Heart left ventricle (tissue), 16 donors: ENCODE measurements at regions not wholly inside any gene's neighbourhood (a gene's known extent, or its start where the extent isn't known, plus 50 kb on each side); places are given as distances from the start of the nearest gene placed in this dataset.

ENCODE experiments used
- ATAC-seq, 4 donors: fragments of 200-7000 bp; cut with Tn5 transposase; one replicate each; pipeline ENCODE4 v1.9.1; 2020 to 2022; ENCODE audit warnings: moderate library complexity in 4 of 4, mild to moderate bottlenecking in 3 of 4, moderate number of reproducible peaks in 1 of 4
- DNase-seq, 5 donors: peaks; one replicate each; pipeline ENCODE4 v3.0.0-alpha.2; 2020
- H3K27ac ChIP-seq, 12 donors: fragments of 200-600 bp; sonication (generic) in 4 of 12; one replicate each; pipeline versions ENCODE4 v1.5.0 to v1.8.0; 2016 to 2022; ENCODE audit warnings: mild to moderate bottlenecking in 2 of 12
- H3K27me3 ChIP-seq, 9 donors: fragments of 200-600 bp; sonication (generic) in 2 of 9; one replicate each; pipeline versions ENCODE4 v1.5.1 to v1.8.0; 2016 to 2022; ENCODE audit warnings: mild to moderate bottlenecking in 3 of 9
- H3K36me3 ChIP-seq, 9 donors: fragments of 200-600 bp; sonication (generic) in 2 of 9; one replicate each; pipeline versions ENCODE4 v1.5.0 to v1.8.0; 2018 to 2022; ENCODE audit warnings: mild to moderate bottlenecking in 2 of 9
- H3K4me1 ChIP-seq, 12 donors: fragments of 200-600 bp; sonication (generic) in 4 of 12; one replicate each; pipeline versions ENCODE4 v1.5.0 to v1.8.0; 2016 to 2022; ENCODE audit warnings: mild to moderate bottlenecking in 3 of 12
- H3K4me3 ChIP-seq, 12 donors: fragments of 200-600 bp; sonication (generic) in 4 of 12; one replicate each; pipeline versions ENCODE4 v1.5.0 to v1.8.0; 2017 to 2022; ENCODE audit warnings: mild to moderate bottlenecking in 9 of 12, moderate library complexity in 4 of 12
- H3K9me3 ChIP-seq, 12 donors: fragments of 200-600 bp; sonication (generic) in 4 of 12; one replicate each; pipeline versions ENCODE4 v1.5.0 to v1.8.0; 2016 to 2022; ENCODE audit warnings: mild to moderate bottlenecking in 1 of 12
- POLR2A ChIP-seq, 2 donors: fragments of 450-650 bp; IDR thresholded peaks; one replicate each; pipeline ENCODE4 v1.6.1; 2017; ENCODE audit warnings: antibody characterized with exemption in 2 of 2, mild to moderate bottlenecking in 2 of 2, moderate library complexity in 2 of 2
- WGBS, 4 donors: extraction: QIAGEN DNeasy Blood & Tissue Kit in 2 of 4; methylation state at CpG; one replicate each; pipeline versions ENCODE4 v1.1.5 to v1.1.7; 2013 to 2018; 5-methylcytosine and 5-hydroxymethylcytosine counted together
- intact Hi-C, 10 donors: fragments of 100-400 bp; cut with DNase I; formaldehyde crosslinking; loops; one replicate each; pipeline versions ENCODE4 v1.11.1 to v1.14.2; 2022
- TF ChIP-seq, protein P1 (sequence below), 12 donors: fragments of 200-600 bp; sonication (generic) in 4 of 12; IDR thresholded peaks; one replicate each; pipeline versions ENCODE4 v1.5.0 to v1.8.0; 2018 to 2022; ENCODE audit warnings: antibody characterized with exemption in 12 of 12, mild to moderate bottlenecking in 5 of 12
- donor health status: ischemic (EF 13 %, LVEDD 7.1; RV severe dilation, severe dysfunction).
- donor health status: healthy with polysubstance abuse.
- donor health status: DM: no; HTN: yes; CAD: no.
- donor health status: DM: no; HTN: no; CAD: no.
- donor health status: ischemic (EF 25% LVEDD 6.9; RV normal size, moderate dysfunction).
- donor health status: ischemic (EF 25% LVEDD 5.7; RV mildly dilated, moderate dysfunction).
- donor health status: healthy.
- donor health status: DM: yes; HTN: yes; CAD: no.
- donor health status: ischemic (EF 35%, LVEDD 5.7; RV mildly dilated, moderate dysfunction).
- donor health status: nonischemic (EF 11% LVEDD 7.7; RV severe dilation, severe dysfunction).
- donor health status: DM: yes; HTN: yes; CAD: no.
- donor health status: PGD.
- donor health status: ischemic (EF 29% LVEDD 5.4; RV normal size, mild dysfunction).
- donor health status: nonischemic (EF 23%, LVEDD 6.1; RV moderate dilation, normal function).

DNA sequence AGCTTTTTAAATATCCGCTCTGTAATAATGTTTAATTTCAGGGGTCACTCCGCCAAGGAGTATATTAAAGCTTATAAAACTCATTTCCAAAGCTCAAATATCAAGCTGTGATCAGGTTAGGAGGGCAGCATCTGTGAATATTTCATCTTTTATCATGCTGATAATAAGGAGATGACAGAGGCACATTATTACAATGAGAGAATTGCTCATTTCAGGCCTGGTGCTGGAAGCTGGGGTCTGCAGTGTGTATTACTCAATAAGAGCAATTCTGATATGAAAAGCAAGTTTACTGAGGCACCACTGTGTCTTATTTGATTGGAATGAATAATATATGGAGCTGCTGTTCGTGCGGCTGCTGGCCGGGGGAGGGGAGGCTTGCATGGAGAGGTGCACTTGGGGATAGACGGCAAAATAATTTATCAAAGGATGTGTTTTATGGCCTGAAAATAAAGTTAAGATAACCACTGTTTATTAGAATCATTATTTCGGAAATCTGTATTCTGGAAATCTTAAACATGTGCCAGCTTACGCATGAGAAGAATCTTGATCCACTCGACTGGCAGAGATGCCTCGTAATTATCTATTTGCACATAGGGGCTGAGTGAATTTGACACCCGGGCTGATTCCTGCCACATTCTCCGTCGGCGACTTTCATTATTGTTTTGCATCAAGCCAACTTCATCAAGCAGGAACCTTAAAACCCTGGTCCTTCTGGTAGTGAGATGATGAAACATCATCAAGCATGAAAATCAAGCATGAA is 173.2 kb downstream of the RRAGC start:
- peaks cover 0 to 48% (median 27%) of the 10 kb centered on the region in 9 donors for H3K27me3 ChIP-seq
- ATAC-seq: no peak
- intact Hi-C loops: no loop called here

DNA sequence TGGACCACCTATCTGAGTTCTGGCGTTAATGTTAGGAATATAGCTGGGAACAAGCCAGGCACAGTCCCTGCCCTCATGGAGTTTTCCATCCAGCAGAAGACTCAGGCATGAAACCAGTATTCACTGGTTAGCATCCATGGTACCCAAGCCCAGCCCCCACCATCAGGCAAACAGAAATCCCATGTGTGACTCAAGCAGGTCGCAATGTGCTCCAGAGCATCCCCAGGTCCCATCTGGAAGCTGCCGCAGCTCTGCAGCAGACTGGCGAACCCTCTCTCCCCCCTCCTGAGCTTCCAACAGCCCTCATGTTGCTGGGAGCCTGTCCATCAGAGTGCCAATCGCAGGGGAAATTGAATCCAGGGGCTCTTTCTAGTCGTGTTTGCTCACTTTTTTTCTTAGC is 174.2 kb downstream of the RRAGC start:
- TF ChIP-seq POLR2A (IDR thresholded peaks at IDR 0.05): no peak
- TF ChIP-seq, protein P1, sequence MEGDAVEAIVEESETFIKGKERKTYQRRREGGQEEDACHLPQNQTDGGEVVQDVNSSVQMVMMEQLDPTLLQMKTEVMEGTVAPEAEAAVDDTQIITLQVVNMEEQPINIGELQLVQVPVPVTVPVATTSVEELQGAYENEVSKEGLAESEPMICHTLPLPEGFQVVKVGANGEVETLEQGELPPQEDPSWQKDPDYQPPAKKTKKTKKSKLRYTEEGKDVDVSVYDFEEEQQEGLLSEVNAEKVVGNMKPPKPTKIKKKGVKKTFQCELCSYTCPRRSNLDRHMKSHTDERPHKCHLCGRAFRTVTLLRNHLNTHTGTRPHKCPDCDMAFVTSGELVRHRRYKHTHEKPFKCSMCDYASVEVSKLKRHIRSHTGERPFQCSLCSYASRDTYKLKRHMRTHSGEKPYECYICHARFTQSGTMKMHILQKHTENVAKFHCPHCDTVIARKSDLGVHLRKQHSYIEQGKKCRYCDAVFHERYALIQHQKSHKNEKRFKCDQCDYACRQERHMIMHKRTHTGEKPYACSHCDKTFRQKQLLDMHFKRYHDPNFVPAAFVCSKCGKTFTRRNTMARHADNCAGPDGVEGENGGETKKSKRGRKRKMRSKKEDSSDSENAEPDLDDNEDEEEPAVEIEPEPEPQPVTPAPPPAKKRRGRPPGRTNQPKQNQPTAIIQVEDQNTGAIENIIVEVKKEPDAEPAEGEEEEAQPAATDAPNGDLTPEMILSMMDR (IDR thresholded peaks at IDR 0.05): no peak
- no peak overlapping the region for H3K27ac ChIP-seq
- no peaks in the 10 kb centered on the region for H3K9me3 ChIP-seq
- WGBS, 4 donors: 54 to 67% (median 63%) methylated on average over 6 of the region's 6 CpGs
- intact Hi-C loops: no loop called here
- ATAC-seq (no peak), DNase-seq (no peak)
- H3K36me3 ChIP-seq: no peaks in the 10 kb centered on the region
- no peaks in the 10 kb centered on the region for H3K4me1 ChIP-seq
- no peak overlapping the region for H3K4me3 ChIP-seq
- peaks cover 0 to 44% (median 22%) of the 10 kb centered on the region in 9 donors for H3K27me3 ChIP-seq

More for the DNA sequence above, 173.2 kb downstream of the RRAGC start:
- 81 to 85% (median 82%) methylated on average over 14 of the region's 14 CpGs for WGBS, 4 donors
- Histone ChIP-seq H3K9me3 (no peaks in the 10 kb centered on the region), H3K27ac (no peak overlapping the region), H3K36me3 (no peaks in the 10 kb centered on the region), H3K4me1 (no peaks in the 10 kb centered on the region), H3K4me3 (no peak overlapping the region)
- no peak for TF ChIP-seq POLR2A (IDR thresholded peaks at IDR 0.05)
- TF ChIP-seq, protein P1 (IDR thresholded peaks at IDR 0.05): no peak
- no peak for DNase-seq

DNA sequence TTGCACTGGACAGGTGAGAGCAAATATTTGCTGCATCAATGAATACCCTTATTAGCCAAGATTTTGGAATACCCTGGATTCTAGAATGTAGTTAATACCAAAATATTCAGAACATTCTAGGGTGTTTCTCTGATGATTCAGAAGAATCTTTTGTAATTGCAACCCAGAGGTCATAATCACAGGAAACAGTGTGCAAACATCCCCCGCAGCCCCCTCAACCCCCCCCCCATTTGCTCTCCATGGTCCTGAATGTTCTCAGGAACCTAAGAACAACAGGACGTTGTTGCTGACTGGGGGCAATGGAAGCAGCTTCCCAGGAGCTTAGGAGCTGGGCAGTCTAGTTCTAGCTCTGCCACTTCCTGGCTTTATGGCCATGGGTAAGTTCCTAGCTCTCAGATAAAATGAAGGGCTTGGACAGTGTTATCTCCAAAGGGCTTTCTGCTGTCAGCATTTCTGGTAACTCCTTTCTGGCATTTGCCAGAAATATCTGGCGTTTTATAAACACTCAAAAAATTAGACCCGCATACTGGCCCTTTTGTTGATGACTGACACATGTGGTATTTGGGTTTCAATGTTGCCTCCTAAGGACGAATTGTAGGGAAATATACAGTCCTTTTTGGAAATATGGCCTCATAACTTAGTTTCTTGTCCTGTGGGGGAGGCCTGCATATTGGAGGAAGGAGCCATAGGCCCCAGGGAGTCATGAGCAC is 178.6 kb downstream of the RRAGC start:
- intact Hi-C loops: no loop called here
- H3K27me3 ChIP-seq: peaks cover 0 to 19% (median 4%) of the 10 kb centered on the region in 9 donors
- DNase-seq (no peak), ATAC-seq (no peak)
- no peaks in the 10 kb centered on the region for H3K4me1 ChIP-seq
- no peaks in the 10 kb centered on the region for H3K36me3 ChIP-seq
- H3K27ac ChIP-seq: no peak overlapping the region
- TF ChIP-seq POLR2A (IDR thresholded peaks at IDR 0.05): no peak
- TF ChIP-seq, protein P1 (IDR thresholded peaks at IDR 0.05): no peak
- no peaks in the 10 kb centered on the region for H3K9me3 ChIP-seq
- 38 to 51% (median 43%) methylated on average over 4 to 5 of the region's 5 CpGs for WGBS, 4 donors
- H3K4me3 ChIP-seq: no peak overlapping the region

DNA sequence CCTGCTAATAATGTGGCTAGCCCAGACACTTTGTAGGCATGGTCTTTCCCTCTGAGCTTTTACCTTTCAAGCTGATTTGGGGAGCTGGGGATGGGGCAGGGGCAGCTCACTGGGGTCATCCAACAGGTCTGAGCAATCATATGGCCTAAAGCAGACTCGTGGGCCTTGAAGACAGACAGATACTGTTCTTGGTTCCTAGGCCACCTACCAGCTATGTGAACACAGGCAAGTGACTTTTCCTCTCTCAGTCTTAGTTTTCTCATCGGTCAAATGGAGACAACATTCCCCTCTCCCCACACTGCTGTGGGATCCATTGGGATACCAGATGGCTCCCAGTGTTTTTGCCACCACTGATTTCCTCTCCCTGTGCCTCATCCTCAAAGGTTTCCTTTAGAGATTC is 181.8 kb downstream of the RRAGC start:
- DNase-seq (no peak), ATAC-seq (no peak)
- no peaks in the 10 kb centered on the region for H3K4me1 ChIP-seq
- 62 to 78% (median 71%) methylated on average over 2 of the region's 2 CpGs for WGBS, 4 donors
- H3K4me3 ChIP-seq: no peak overlapping the region
- intact Hi-C loops: no loop called here
- H3K27me3 ChIP-seq: peaks cover 0 to under 1% (median 0%) of the 10 kb centered on the region in 9 donors
- H3K36me3 ChIP-seq: no peaks in the 10 kb centered on the region
- no peaks in the 10 kb centered on the region for H3K9me3 ChIP-seq
- H3K27ac ChIP-seq: no peak overlapping the region
- TF ChIP-seq, protein P1 (IDR thresholded peaks at IDR 0.05): no peak
- TF ChIP-seq POLR2A (IDR thresholded peaks at IDR 0.05): no peak
